OCI-LY1 (cell line): ENCODE measurements at regions not wholly inside any gene's neighbourhood (a gene's known extent, or its start where the extent isn't known, plus 50 kb on each side); places are given as distances from the start of the nearest gene placed in this dataset.

ENCODE experiments used
- CTCF ChIP-seq: fragments of 200-600 bp; sonication (generic), shearing (Covaris generic); IDR thresholded peaks from 2 replicates; pipeline ENCODE4 v1.5.1; 2017; ENCODE audit warnings: mild to moderate bottlenecking, antibody characterized with exemption, low read length, moderate library complexity, mixed read lengths
- EZH2 ChIP-seq: fragments of 200-600 bp; sonication (generic), shearing (Covaris generic); IDR thresholded peaks from 2 replicates; pipeline ENCODE4 v1.8.0; 2017; ENCODE audit warnings: borderline replicate concordance, mixed run types, mild to moderate bottlenecking, antibody characterized with exemption, low read length, moderate library complexity, mixed read lengths

GRCh38 chr17:77744066-77744988, 214.2 kb upstream of the TNRC6C start:
- TF ChIP-seq CTCF (no peak), EZH2 (no peak)
